Psoas muscle (tissue), 7 donors: ENCODE measurements at regions not wholly inside any gene's neighbourhood (a gene's known extent, or its start where the extent isn't known, plus 50 kb on each side); places are given as distances from the start of the nearest gene placed in this dataset.
"Not testable (repeated sequence)": the region's sequence is repeated elsewhere in the genome, so short reads cannot be mapped to it uniquely, and the experiment has no call there.

ENCODE experiments used
- ATAC-seq, 4 donors: fragments of 200-7000 bp; cut with Tn5 transposase; one replicate each; pipeline ENCODE4 v1.9.1; 2020; ENCODE audit warnings: moderate library complexity in 3 of 4, mild to moderate bottlenecking in 2 of 4
- DNase-seq, 2 donors: peaks; one replicate each; pipeline ENCODE4 v3.0.0-alpha.2; 2020
- H3K27ac ChIP-seq: fragments of 200-600 bp; one replicate; pipeline ENCODE4 v1.8.0; 2022
- H3K27me3 ChIP-seq, 3 donors: fragments of 200-600 bp in 1 of 3; one replicate each; pipeline versions ENCODE4 v1.6.1 to v1.8.0; 2013 to 2022; ENCODE audit warnings: low read length in 2 of 3, mild to moderate bottlenecking in 2 of 3, moderate library complexity in 1 of 3; ENCODE audit not compliant: insufficient read depth in 3 of 3
- H3K36me3 ChIP-seq, 2 donors: fragments of 200-600 bp in 1 of 2; one replicate each; pipeline versions ENCODE4 v1.6.1 to v1.8.0; 2013 to 2022; ENCODE audit warnings: low read depth in 1 of 2, mild to moderate bottlenecking in 1 of 2, moderate library complexity in 1 of 2; ENCODE audit not compliant: insufficient read depth in 1 of 2
- H3K4me1 ChIP-seq: fragments of 200-600 bp; one replicate; pipeline ENCODE4 v1.8.0; 2022
- H3K4me3 ChIP-seq: fragments of 200-600 bp; one replicate; pipeline ENCODE4 v1.8.0; 2022; ENCODE audit warnings: mild to moderate bottlenecking
- H3K9me3 ChIP-seq: fragments of 200-600 bp; one replicate; pipeline ENCODE4 v1.8.0; 2022
- CTCF ChIP-seq: fragments of 200-600 bp; IDR thresholded peaks from one replicate; pipeline ENCODE4 v1.8.0; 2022; ENCODE audit warnings: antibody characterized with exemption
- WGBS, 3 donors: extraction: QIAGEN DNeasy Blood & Tissue Kit; methylation state at CpG; one replicate each; pipeline versions ENCODE4 v1.1.6 to v1.1.7; 2013; 5-methylcytosine and 5-hydroxymethylcytosine counted together
- intact Hi-C, 2 donors: fragments of 100-400 bp; cut with DNase I; formaldehyde crosslinking; loops; one replicate each; pipeline versions ENCODE4 v1.11.0 to v1.14.2; 2022
- donor health status: healthy with polysubstance abuse.
- donor health status: DM: no; HTN: no; CAD: no; lungs with moderate emphysema.
- donor health status: Bipolar disorder and iron deficiency.
- donor health status: healthy.
- donor health status: DM: yes; HTN: yes; CAD: no.
- donor health status: DM: no; HTN: no; CAD: no.
- donor health status: DM: yes; HTN: yes; CAD: no.

GRCh38 chr10:16242859-16243613 lies 193.8 kb upstream of the PTER start:
- Histone ChIP-seq H3K4me1 (no peaks in the 10 kb centered on the region), H3K27ac (no peak overlapping the region)

GRCh38 chr10:16250136-16250535 lies 186.7 kb upstream of the PTER start:
- H3K4me1 ChIP-seq, H3K36me3 ChIP-seq, intact Hi-C loops, H3K27me3 ChIP-seq, ATAC-seq, H3K27ac ChIP-seq, H3K4me3 ChIP-seq, DNase-seq: not testable (repeated sequence)
- H3K9me3 ChIP-seq = peaks cover 14% of the 10 kb centered on the region
- WGBS, 3 donors = 76 to 79% (median 77%) methylated on average over 7 of the region's 7 CpGs

More at GRCh38 chr10:16242859-16243613, 193.8 kb upstream of the PTER start:
- DNase-seq (no peak), ATAC-seq (no peak)
- H3K27me3 ChIP-seq = no peaks in the 10 kb centered on the region
- intact Hi-C loops = no loop called here
- no peaks in the 10 kb centered on the region for H3K36me3 ChIP-seq
- TF ChIP-seq CTCF = no peak
- no peaks in the 10 kb centered on the region for H3K9me3 ChIP-seq
- no peak overlapping the region for H3K4me3 ChIP-seq

- Histone ChIP-seq H3K27ac (no peak overlapping the region), H3K36me3 (no peaks in the 10 kb centered on the region), H3K9me3 (peaks cover 14% of the 10 kb centered on the region), H3K27me3 (no peaks in the 10 kb centered on the region), H3K4me3 (no peak overlapping the region), H3K4me1 (no peaks in the 10 kb centered on the region)
- TF ChIP-seq CTCF = no peak
- intact Hi-C loops = no loop called here
- WGBS, 3 donors = 82 to 89% (median 88%) methylated on average over 3 of the region's 3 CpGs
- DNase-seq = no peak
- no peak for ATAC-seq
These were observed 180.5 kb upstream of the PTER start for GRCh38 chr10:16256336-16256735.

- DNase-seq = no peak
- no peak overlapping the region for H3K27ac ChIP-seq
- H3K27me3 ChIP-seq = no peaks in the 10 kb centered on the region
- H3K9me3 ChIP-seq = peaks cover 6% of the 10 kb centered on the region
- intact Hi-C loops = no loop called here
- no peak for ATAC-seq
- H3K4me1 ChIP-seq = no peaks in the 10 kb centered on the region
- TF ChIP-seq CTCF = no peak
- 53 to 58% (median 56%) methylated on average over 6 of the region's 6 CpGs for WGBS, 3 donors
- H3K4me3 ChIP-seq = no peak overlapping the region
- no peaks in the 10 kb centered on the region for H3K36me3 ChIP-seq
These were observed 178.3 kb upstream of the PTER start for GRCh38 chr10:16258291-16259040.

- TF ChIP-seq CTCF = no peak
- no peak for ATAC-seq
- Histone ChIP-seq H3K27me3 (no peaks in the 10 kb centered on the region), H3K4me3 (no peak overlapping the region), H3K27ac (no peak overlapping the region), H3K4me1 (no peaks in the 10 kb centered on the region), H3K9me3 (peaks cover 1% of the 10 kb centered on the region), H3K36me3 (no peaks in the 10 kb centered on the region)
- intact Hi-C loops = no loop called here
- no peak for DNase-seq
- 21 to 25% (median 22%) methylated on average over 1 of the region's 1 CpG for whole genome bisulfite sequencing, 3 donors
These were observed 177.1 kb upstream of the PTER start for GRCh38 chr10:16259726-16260125.
